ENCODE measurements at regions not wholly inside any gene's neighbourhood (a gene's known extent, or its start where the extent isn't known, plus 50 kb on each side); places are given as distances from the start of the nearest gene placed in this dataset.

DNA sequence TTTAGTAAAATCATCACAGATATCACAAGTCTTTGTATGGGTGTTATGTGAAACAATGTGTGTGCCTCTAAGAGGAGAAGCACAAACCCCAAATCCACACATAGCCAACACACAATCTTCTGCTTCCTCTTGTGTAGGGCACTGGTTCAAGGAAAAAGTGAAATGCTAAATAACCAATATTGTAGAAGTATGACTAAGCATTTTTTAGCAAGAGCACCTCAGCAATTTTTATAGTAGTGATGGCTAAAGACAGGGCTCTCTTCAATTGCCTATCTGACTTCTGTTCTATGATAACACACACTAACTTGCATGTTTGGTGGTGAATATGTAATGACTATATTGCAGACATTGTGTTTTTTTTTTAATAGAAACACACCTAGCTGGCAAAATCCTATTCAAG, 997.9 kb upstream of the ALCAM start:
- ChIA-PET POLR2A (ENCODE audit: low non-redundant PET) (no interaction called here), CTCF (no interaction called here)
- TF ChIP-seq, protein P1, sequence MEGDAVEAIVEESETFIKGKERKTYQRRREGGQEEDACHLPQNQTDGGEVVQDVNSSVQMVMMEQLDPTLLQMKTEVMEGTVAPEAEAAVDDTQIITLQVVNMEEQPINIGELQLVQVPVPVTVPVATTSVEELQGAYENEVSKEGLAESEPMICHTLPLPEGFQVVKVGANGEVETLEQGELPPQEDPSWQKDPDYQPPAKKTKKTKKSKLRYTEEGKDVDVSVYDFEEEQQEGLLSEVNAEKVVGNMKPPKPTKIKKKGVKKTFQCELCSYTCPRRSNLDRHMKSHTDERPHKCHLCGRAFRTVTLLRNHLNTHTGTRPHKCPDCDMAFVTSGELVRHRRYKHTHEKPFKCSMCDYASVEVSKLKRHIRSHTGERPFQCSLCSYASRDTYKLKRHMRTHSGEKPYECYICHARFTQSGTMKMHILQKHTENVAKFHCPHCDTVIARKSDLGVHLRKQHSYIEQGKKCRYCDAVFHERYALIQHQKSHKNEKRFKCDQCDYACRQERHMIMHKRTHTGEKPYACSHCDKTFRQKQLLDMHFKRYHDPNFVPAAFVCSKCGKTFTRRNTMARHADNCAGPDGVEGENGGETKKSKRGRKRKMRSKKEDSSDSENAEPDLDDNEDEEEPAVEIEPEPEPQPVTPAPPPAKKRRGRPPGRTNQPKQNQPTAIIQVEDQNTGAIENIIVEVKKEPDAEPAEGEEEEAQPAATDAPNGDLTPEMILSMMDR (conservative IDR thresholded peaks at IDR 0.05; ENCODE audit: low read depth): no peak
- no peak for DNase-seq (ENCODE audit: low spot score)
- H3K27ac ChIP-seq: no peak overlapping the region

DNA sequence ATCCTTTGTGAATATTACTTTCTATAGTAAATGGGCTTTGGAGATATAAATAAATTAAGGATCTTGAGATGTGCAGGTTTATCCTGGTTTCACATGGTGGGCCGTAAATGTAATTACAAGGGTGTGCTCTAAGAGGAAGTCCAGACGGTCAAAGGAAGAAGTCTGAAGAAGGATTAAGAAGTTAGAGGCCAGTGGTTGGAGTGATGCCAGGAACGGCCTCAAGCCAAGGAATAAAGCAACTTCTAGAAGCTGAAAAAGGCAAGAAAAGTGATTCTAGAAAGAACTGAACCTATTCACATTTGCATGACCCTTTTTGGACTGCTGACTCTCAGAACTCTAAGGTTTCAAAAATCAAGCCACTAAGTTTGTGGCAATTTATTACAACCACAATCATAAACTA, 981.3 kb upstream of the ALCAM start:
- CTCF ChIA-PET: no interaction called here

DNA sequence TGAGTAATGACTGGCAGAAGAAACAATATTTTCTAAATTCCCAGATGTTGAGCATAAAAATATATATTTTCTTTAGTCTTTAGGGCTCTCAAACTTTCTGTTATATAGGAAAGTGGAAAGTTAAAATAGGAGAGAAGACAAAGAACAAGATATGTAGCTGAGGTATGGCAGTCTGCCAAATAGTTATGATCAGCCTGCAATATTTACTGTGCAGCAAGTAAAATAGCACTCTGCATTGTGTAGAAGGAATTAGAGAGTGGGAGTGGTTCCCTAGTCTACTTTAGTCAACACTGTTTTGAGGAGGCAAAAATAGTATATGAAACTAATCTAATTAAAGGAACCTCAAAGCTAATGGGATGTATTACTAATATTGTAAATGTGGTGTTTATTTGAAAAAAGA, 978.1 kb upstream of the ALCAM start:
- ChIA-PET CTCF (no interaction called here), POLR2A (ENCODE audit: low non-redundant PET) (no interaction called here)
- TF ChIP-seq, protein P1 (conservative IDR thresholded peaks at IDR 0.05; ENCODE audit: low read depth): no peak
- H3K27ac ChIP-seq: no peak overlapping the region
- DNase-seq (ENCODE audit: low spot score): peak; percentile 2

More for the DNA sequence above, 981.3 kb upstream of the ALCAM start:
- POLR2A ChIA-PET (ENCODE audit: low non-redundant PET): no interaction called here
- TF ChIP-seq, protein P1 (conservative IDR thresholded peaks at IDR 0.05; ENCODE audit: low read depth): no peak
- H3K27ac ChIP-seq: no peak overlapping the region
- no peak for DNase-seq (ENCODE audit: low spot score)

DNA sequence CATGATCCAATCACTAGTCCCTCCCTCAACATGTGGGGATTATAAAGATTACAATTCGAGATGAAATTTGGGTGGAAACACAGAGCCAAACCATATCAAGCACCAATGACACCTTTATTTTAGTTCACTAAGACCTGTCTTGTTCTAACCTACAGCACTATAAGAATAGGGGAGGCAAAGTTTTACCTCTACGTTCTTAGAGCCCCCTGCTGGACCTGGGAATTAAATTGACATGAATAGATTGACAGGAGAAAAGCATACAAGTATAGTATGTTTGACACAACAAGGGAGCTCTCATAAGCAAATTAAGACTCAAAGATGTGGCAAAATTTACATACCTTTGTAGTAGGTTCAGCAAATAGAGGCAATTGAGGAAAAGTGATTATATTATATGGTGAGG, 974.4 kb upstream of the ALCAM start:
- POLR2A ChIA-PET (ENCODE audit: low non-redundant PET): no interaction called here
- CTCF ChIA-PET: interaction anchor here (0.6 kb wide), 1 partner anchor 191 kb away, joined by 6 read pairs; no protein-coding TSS in a partner anchor
- H3K27ac ChIP-seq: no peak overlapping the region
- no peak for DNase-seq (ENCODE audit: low spot score)
- TF ChIP-seq, protein P1 (conservative IDR thresholded peaks at IDR 0.05; ENCODE audit: low read depth): no peak

DNA sequence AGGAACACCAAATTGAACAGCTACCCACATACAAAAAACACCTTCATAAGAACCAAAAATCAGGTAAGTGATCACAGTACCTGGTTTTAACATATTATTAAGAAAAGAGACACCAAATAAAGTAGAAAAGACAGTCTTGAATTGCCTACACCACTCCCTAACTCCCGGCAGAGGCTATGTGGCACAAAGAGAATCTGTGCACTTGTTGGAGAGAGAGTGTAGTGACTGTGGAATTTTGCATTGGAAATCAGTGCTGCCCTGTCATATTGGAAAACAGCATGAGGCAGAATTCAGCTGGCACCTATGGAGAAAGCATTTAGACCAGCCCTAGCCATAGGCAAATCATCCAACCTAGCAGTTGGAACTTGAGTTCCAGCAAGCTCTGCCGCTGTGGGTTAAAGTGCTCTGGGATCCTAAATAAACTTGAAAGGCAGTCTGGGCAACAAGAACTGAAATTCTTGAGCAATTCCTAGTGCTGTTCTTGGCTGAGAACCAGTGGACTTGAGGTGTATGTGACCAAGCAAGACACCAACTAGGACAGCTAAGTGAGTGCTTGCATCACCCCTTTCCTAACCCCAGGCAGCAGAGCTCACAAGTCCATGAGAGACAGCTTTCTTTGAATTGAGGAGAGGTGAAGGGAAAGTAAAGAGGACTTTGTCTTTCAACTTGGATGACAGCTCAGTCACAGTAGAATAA, 969.6 kb upstream of the ALCAM start:
- TF ChIP-seq, protein P1 (conservative IDR thresholded peaks at IDR 0.05; ENCODE audit: low read depth): no peak
- H3K27ac ChIP-seq: no peak overlapping the region
- POLR2A ChIA-PET (ENCODE audit: low non-redundant PET): no interaction called here
- CTCF ChIA-PET: no interaction called here
- DNase-seq (ENCODE audit: low spot score): no peak

DNA sequence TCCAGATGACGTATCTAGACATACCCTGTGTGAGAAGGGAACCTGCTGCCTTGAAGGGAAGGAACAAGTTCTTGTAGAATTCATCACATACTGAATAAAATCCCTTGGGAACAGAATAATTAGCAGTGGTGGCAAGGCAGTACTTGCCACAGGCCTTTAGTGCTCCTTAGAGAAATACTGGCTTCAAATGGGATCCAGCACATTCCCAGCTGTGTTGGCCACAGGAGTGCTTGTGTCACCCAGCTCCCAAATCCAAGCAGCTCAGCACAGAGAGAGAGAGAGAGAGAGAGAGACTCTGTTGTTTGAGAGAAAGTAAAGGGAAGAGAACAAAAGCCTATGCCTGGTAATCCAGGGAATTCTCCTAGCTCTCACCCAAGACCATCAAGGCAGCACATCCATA, 969.0 kb upstream of the ALCAM start:
- POLR2A ChIA-PET (ENCODE audit: low non-redundant PET): no interaction called here
- no peak for DNase-seq (ENCODE audit: low spot score)
- CTCF ChIA-PET: interaction anchor here (0.7 kb wide), 1 partner anchor 566 kb away, joined by 3 read pairs; no protein-coding TSS in a partner anchor
- TF ChIP-seq, protein P1 (conservative IDR thresholded peaks at IDR 0.05; ENCODE audit: low read depth): no peak
- H3K27ac ChIP-seq: no peak overlapping the region
